NCI-H446 treated with DMSO at 0.1 percent for 48 hours (cell line): ENCODE measurements at regions not wholly inside any gene's neighbourhood (a gene's known extent, or its start where the extent isn't known, plus 50 kb on each side); places are given as distances from the start of the nearest gene placed in this dataset.
A peak's percentile ranks its signal among the peaks of the same experiment; 100 is the strongest.
"Not testable (repeated sequence)": the region's sequence is repeated elsewhere in the genome, so short reads cannot be mapped to it uniquely, and the experiment has no call there.

ENCODE experiments used
- DNase-seq: peaks from one replicate; lab custom pipeline; 2025; lab: John Stamatoyannopoulos, UW

DNA sequence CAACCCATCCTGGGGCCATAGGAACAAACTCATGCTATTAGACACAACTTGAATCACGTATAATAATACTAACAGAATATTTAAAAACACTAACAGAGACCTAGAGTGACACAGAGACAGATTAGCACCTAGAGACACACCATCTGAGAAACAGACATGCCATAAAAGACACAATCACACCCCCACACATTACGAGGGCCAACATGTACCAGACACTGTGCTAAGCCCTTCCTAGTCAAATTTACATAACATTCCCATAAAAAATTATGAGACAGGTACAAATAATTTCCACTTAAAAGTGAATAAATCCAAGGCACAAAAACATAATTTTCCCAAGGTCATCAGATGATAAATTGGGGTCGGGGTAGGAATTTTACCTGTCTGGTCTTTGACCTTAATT lies 141.1 kb upstream of the PRSS16 start:
- DNase-seq: no peak

DNA sequence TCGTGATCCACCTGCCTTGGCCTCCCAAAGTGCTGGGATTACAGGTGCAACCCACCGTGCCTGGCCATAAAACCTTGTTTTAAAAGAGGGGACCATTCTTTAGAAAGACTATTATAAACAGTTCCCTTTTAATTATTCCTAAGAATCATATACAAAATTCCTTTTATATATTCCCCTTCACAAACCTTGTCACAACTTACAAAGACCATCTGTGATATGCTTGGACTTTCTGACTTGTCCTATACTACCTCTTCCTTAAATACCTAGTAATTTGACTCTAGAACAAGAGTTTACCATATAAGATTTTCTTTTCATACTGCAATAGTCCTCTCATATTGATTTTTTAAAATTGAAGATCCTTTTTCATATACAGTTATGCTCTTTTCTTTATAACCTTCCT lies 135.8 kb upstream of the PRSS16 start:
- no peak for DNase-seq

DNA sequence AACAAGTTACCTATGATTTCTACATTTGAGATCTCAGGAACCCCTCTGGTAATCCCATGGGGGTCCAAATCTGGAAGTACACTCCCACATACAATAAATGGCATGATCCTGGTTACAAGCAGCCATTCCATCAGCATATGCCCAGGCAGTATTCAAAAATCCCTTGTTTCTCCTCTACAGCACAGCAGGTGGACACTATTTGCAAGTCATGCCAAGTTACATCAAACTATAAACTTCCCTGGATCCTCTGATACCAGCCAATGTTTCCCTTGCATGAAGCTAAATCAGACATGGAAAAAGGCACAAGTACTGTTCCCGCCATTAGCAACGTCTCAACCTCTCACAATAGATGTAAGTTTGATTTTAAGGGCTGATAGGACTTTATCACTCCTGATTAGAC lies 134.5 kb upstream of the PRSS16 start:
- DNase-seq: no peak

DNA sequence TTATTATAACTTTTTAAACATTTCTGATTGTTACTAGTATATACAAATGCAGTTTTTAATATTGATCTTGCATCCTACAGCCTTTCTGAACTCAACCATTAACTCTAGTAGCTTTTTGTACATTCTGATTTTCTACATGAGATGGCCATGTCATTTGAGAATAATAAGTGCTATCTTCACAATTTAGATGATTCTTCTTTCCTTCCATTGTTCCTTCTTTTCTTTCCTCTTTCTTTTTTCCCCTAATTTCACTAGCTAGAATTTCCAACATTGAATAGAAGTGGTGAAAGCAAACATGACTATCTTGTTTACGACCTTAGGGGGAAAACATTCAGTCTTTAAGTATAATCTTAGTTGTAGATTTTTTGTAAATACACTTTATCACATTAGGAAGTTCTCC lies 128.2 kb upstream of the PRSS16 start:
- no peak for DNase-seq

DNA sequence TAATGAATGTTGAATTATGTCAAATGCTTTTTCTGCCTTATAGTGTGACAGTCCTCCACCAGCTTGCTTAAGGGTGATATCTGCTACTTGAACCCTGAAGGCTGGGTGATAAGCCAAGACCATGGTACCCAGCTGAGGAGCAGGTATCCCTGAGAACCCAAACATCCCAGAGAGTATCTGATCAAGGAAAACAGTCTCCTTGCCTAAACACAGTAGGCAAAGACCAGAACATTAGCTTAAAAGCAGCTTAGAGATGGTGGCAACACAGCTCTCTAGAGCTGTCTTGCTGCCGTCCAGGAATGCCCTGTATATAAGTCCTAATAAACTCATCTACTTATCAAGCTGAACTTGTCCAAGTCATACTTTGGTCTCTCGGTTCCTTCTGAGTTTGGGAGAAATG lies 127.7 kb upstream of the PRSS16 start:
- no peak for DNase-seq

DNA sequence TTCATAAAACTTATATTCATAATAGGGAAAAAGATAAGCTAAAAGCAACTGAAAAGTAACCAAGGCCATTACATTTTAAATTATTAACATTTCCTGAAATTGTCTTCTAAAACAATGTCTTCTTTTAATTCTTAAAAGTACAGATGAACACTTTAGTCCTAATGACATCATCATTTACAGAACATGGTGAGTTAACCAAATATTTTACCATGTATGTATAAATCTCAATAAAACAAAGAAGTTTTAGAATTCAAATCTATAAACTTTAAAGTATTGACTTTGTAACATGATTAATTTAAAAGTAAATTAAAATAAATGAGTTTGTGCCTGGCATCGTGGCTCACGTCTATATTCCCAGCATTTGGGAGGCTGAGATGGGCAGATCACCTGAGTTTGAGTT lies 125.9 kb upstream of the PRSS16 start:
- no peak for DNase-seq

DNA sequence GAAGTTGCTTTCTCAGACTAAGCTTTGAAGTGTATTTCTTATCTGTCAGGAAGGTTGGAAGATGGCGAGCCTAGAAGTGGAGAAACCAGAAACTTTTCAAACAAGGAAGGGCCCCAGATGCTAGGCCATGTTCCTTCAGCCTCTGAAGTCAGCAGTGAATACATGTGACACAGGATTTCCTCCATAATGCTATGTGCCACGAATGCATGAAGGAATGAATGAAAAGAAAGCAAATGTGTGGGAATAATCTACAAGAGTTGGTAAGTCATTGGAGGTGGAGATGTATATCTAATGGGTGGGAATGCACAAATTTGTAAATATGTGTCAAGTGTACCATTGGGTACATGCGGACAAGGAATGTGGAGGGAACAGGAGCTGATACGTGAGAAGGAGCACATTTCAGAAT lies 123.2 kb upstream of the PRSS16 start:
- no peak for DNase-seq

DNA sequence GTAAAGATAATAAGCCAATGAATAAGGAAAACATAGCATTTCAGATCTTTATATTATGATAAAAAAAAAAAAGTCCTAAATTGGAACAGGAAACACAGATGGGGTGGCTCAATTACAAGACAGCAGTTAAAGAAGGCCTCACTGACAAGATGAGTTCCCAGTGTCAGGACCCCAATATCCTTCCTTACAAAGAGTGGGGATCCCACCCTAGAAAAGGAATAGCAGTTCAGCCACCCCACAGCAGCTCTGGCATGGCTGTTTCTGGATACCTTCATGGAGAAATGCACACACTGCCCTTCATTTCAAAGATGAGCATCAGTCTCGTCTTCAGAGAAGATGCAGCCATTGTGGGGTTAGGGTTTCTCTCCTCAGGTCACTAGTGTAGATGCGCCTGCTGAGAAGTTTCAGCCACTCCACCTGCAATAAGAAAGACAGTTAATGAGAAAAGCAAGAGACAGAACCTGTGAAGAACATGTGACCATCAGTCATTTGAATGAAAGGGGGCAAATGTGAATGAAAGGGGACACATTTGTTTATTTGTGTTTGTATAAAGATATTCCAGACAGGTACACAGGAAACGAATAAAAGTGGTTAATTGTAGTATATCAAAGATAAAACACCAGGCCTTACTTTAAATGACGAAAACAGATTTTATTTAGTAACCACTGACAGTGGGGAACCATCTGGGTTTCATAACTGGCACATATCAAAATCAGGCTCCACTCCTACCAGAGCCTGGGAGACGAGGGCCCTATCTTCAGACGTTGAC lies 121.3 kb upstream of the PRSS16 start:
- DNase-seq: no peak

DNA sequence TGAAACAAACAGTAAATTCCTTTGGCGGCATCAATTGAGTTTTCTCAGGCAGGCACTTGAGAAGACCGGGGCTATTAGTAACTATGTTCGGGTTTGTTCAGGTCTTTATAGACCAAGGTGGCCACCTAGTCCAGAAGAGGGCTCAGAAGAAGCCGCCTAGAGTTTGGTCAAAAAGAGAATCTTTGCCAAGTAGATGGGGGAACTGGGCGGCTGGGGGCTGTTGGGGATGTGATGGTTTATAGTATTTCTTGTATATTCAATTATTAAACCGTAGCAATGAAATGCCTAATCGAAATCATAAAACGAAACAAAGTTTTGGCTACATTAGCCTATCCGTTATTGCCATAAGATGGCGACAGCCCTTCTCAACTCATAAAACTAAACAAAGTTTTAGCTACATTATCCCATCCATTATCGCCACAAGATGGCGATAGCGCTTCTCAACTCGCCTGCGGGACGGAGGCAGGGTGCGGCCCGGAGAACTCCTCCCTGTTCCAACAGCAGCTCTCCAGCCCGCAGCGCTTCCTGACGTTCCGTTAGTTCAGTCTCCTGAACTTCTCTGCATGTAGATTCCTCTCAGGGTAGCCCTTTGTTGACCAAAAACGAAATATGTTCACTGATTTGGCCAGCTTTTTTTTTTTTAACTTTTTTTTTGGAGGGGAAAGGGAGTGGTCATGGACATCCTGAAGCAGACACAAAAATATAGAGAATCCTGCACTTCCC lies 120.5 kb upstream of the PRSS16 start:
- DNase-seq: peak; percentile 80

DNA sequence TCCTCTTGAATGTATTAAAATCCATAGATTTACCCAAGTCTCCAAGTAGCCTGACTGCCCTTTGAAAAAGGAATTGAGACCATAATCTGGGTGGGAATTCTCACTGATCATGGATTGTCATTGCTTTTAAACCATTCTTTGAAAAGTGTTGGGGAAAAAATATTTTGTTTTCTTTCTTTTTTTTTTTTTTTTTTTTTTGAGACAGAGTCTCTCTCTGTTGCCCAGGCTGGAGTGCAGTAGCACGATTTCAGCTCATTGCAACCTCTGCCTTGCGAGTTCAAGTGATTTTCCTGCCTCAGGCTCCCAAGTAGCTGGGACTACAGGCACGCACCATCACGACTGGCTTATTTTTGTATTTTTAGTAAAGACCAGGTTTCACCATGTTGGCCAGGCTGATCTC lies 119.6 kb upstream of the PRSS16 start:
- DNase-seq: not testable (repeated sequence)

DNA sequence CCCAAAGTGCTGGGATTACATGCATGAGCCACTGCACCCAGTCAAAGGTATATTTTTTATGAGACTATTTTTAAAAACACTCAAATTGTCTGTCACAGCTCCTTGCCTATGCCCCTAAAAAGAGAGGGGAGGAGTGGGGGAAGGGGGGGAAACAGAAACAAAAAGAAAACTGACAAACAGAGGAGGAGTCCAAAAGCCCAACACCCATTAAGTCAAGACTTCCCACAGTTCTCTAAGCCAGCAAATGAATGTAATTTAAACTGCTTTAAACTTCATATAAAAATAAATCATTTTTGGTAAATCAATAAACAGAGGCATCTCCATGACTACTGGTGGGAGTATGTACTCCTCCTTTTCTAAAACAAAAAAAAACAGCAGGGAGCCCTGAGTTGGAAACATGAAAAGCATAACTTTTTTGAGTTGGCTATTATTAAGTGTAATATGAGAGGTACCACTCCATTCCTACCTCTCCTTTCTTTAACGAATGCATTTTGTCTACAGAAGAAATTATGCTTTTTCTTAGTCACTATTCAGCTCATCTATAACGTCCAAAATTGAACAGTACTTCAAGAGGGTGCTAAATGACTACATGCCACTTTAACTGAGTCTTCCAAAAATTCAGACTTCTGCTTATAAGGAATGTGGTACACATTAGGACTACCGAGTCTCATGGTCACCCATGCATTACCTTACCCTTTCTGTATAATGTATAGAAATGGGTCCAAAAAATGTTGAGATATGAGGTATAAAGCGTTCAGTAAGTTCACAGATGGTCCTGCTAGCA lies 119.0 kb upstream of the PRSS16 start:
- DNase-seq: no peak

DNA sequence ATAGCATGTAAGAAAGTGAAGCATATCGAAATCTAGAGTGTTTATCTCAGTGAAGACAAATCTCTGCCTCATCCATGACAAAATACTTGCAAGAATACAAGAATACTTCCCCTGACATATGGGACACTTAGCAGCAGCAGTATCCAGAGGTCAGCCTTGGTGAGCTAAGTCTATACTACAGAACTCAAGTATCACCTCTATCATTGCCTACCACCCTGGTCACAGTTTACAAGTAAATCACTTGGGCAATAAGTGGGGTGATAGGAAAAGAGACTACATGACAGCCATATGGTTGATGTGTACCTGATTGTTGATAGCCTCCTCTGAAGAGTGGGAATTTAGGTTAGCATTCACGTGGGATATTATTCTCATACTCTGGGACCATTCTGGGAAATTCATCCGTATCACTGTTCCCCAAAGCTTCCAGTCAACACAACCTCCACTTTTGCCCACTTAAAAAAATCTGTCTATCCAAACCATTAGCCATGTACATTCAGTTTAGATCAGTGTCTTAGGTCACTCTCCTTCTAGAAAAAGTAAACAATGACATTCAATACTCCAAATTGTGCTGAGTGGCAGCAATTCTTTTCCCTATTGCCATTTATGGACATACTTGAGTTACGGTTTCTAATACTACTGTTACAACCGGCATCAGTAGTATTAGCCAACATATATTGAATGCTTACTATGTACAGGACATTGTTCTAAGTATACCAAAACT lies 118.2 kb upstream of the PRSS16 start:
- no peak for DNase-seq

DNA sequence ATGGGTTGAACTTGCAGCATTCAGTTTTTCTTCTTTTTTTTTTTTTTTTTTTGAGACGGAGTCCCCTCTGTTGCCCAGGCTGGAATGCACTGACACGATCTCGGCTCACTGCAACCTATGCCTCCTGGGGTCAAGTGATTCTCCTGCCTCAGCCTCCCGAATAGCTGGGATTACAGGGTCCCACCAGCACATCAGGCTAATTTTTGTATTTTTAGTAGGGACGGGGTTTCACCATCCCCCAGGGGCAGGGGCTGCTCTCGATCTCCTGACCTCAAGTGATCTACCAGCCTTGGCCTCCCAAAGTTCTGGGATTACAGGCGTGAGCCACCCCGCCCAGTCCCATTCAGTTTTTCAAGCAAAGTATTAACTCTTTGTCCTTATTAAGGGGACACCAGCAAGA lies 117.6 kb upstream of the PRSS16 start:
- DNase-seq: no peak

DNA sequence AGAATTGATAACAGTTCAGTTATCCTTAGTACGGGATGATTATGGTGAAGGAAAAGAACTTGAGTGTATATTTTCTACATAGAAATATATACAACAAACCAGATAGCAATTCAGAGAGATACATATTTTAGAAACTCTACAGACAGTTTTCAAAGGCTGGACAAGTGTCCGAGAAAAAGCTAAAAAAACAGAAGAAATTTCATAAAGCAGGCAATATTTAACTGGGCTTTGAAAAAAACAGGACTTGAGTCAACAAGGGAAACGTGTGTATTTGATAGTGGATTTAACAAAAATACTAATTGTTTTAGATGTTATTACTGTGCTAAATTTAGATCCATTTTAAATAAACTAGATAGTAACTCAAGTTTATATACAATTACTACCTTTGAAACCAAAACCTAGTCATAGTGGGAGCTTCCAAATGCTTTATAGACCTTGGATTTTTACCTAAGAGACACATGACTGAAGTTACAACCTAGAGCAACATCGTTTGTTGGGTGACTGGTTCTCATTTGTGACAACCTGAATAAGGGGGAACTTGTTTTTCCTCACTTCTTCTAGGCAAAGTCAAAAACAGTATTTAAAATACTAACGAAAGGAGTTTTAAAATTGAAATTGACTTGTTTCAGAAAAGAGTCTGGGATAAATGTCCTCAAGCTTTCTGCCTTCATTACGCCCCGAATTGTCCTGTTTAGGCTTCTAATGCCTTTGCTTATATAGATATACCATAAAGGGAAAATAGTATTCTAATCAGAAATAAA lies 116.7 kb upstream of the PRSS16 start:
- no peak for DNase-seq

DNA sequence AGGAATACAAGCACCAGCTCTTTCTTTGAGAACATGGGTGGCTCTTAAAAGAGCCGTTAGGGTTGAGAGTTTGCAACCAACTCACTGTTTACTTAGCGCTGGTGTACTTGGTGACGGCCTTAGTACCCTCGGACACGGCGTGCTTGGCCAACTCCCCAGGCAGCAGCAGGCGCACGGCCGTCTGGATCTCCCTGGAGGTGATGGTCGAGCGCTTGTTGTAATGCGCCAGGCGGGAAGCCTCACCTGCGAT lies 115.3 kb upstream of the PRSS16 start:
- peak; percentile 95 for DNase-seq

DNA sequence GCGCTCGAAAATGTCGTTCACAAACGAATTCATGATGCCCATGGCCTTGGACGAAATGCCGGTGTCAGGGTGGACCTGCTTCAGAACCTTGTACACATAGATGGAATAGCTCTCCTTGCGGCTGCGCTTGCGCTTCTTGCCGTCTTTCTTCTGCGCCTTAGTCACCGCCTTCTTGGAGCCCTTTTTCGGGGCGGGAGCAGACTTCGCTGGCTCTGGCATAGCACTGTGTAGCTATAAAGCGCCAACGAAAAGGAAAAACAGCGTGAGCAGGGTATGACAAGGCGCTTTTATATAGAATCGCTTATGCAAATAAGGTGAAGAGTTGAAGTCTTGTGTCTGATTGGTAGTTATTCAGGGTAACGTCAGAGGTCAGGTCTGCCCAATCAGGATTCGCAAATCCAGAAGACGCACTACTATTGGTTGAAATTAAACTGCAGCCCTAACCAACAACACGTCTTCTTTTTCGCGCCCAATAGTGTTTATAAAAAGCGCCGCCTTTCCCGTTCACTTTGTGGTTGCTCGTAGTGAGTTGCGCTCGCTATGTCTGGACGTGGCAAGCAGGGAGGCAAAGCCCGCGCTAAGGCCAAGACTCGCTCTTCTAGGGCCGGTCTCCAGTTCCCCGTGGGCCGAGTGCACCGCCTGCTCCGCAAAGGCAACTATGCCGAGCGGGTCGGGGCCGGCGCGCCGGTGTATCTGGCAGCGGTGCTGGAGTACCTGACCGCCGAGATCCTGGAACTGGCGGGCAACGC lies 114.8 kb upstream of the PRSS16 start:
- DNase-seq: peak; percentile 100

DNA sequence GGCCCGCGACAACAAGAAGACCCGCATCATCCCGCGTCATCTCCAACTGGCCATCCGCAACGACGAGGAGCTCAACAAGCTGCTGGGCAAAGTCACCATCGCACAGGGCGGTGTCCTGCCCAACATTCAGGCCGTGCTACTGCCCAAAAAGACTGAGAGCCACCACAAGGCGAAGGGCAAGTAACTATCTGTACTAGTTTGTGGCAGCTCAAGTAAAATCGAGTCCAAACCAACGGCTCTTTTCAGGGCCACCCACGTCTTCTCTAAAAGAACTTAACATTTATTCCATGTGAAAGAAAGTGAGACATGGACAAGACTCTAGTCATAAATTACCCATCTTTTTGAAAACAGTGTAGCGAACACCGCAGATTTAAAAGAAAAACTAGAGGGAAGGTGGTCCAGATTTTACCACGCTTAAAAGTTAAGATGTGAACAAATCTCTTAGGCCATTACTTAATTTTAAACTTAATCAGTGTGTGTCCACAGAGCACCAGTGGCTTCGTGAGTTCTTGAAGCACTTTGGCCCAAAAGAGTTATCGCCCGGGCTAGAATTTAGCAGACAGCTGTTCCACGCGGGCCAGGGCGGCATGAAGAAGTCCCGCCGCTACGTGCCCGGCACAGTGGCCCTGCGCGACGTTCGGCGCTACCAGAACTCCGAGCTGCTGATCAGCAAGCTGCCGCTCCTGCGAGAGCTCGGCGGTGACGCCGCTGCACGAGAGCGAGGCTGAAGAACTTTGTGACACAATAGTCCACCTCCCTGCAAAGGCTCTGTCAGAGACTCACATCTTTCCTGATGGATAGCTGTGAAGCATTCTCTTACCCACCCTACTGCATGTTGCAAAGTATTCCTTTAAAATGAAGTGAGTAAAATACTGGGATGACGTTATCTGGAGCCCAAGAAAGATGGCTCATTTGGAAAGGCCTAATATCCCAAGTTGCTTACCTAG lies 113.9 kb upstream of the PRSS16 start:
- peak; percentile 74 for DNase-seq

DNA sequence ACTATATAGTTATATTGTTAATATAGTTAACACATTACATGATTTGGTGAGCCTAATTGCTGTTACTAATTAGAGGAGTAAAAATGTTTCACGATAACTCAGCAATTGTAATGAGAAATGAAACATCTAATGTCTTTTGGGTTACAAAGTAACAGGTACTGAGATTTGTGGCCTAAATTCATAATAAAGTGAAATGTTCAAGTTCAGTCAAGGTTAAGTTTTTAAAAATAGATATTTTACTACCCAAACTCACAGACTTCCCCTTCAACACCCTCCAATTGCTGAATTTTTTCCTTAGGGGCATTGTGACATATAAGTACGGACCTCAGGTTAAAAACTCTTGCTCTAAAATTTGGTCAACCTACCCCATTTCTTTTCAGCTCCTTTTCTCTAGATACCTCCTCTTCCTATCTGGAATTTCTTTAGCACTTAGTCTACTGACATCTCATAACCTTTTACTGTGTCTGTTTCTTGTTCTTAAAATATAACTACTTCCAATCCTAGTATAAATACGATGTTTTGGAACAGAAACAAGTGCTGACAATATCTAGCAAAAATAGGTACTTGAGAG lies 112.3 kb upstream of the PRSS16 start:
- DNase-seq: no peak

DNA sequence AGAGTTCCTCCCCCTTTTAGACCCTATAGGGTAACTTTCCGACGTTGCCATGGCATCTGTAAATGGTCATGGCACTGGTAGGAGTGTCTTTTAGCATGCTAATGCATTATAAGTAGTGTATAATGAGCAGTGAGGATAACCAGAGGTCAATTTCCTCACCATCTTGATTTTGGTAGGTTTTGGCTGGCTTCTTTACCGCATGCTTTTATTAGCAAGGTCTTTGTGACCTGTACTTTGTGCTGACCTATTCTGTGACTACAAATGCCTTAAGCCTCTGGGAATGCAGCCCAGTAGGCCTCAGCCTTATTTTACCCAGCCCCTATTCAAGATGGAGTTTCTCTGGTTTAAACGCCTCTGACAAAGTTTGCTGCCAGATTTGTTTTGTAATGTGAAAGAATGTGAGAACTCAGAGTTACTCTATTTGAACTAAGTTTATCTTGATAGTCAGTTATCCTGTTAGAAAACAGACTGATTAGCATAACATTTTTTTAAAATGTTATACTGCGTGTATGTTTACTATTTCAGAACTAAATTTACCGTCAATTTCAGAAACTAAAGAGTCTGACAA lies 111.3 kb upstream of the PRSS16 start:
- DNase-seq: no peak
